Calu3 (cell line): ENCODE measurements at regions not wholly inside any gene's neighbourhood (a gene's known extent, or its start where the extent isn't known, plus 50 kb on each side); places are given as distances from the start of the nearest gene placed in this dataset.

ENCODE experiments used
- BruUV-seq: library from RNA; stranded (reverse); fragments of 400-500 nt; replicated peaks from 2 replicates; lab custom pipeline; 2021; lab: Mats Ljungman, UMichigan
- CTCF ChIA-PET: fragments of 300-600 bp; sonication (Branson Sonifier 250); formaldehyde crosslinking; loops from one replicate; lab custom pipeline; 2022; ENCODE audit warnings: antibody characterized with exemption; lab: Charles Lee
- DNase-seq: peaks from one replicate; pipeline ENCODE4 v3.0.0; 2022
- H3K27ac Mint-ChIP-seq: one replicate; pipeline ENCODE4 v1.8.0; 2022; ENCODE audit warnings: mixed read lengths; ENCODE audit not compliant: unreplicated experiment
- H3K27me3 Mint-ChIP-seq: one replicate; pipeline ENCODE4 v1.8.0; 2022; ENCODE audit warnings: mixed read lengths; ENCODE audit not compliant: unreplicated experiment
- H3K36me3 Mint-ChIP-seq: one replicate; pipeline ENCODE4 v1.8.0; 2022; ENCODE audit warnings: mild to moderate bottlenecking, moderate library complexity, mixed read lengths; ENCODE audit not compliant: insufficient read depth, unreplicated experiment
- H3K4me1 Mint-ChIP-seq: one replicate; pipeline ENCODE4 v1.8.0; 2022; ENCODE audit warnings: mild to moderate bottlenecking, low read depth, mixed read lengths; ENCODE audit not compliant: unreplicated experiment
- H3K4me3 Mint-ChIP-seq: one replicate; pipeline ENCODE4 v1.8.0; 2022; ENCODE audit warnings: mild to moderate bottlenecking, low read depth, moderate library complexity, mixed read lengths; ENCODE audit not compliant: unreplicated experiment
- H3K9me3 Mint-ChIP-seq: one replicate; pipeline ENCODE4 v1.8.0; 2022; ENCODE audit warnings: low read depth, mixed read lengths; ENCODE audit not compliant: unreplicated experiment
- CTCF ChIP-seq: fragments of 200-600 bp; IDR thresholded peaks from one replicate; pipeline ENCODE4 v1.8.0; 2022; ENCODE audit warnings: antibody characterized with exemption; ENCODE audit not compliant: unreplicated experiment
- intact Hi-C: fragments of 100-400 bp; cut with micrococcal nuclease; formaldehyde crosslinking; loops from one replicate; pipeline ENCODE4 v1.10.0; 2022; ENCODE audit not compliant: unreplicated experiment

GRCh38 chr2:88818381-88818780, 126.9 kb downstream of the RPIA start:
- no peak for DNase-seq
- H3K36me3 Mint-ChIP-seq = no peaks in the 10 kb centered on the region
- H3K27ac Mint-ChIP-seq = no peak overlapping the region
- H3K9me3 Mint-ChIP-seq = peaks cover 3% of the 10 kb centered on the region
- intact Hi-C loops = no loop called here
- H3K4me3 Mint-ChIP-seq = no peak overlapping the region
- no peak for TF ChIP-seq CTCF
- H3K27me3 Mint-ChIP-seq = peaks cover 38% of the 10 kb centered on the region
- H3K4me1 Mint-ChIP-seq = no peaks in the 10 kb centered on the region
- CTCF ChIA-PET = no interaction called here
- BruUV-seq = no TSS peak

GRCh38 chr2:88824951-88825350, 133.5 kb downstream of the RPIA start:
- peak; percentile 8 for DNase-seq
- Mint-ChIP-seq H3K4me1 (no peaks in the 10 kb centered on the region), H3K4me3 (no peak overlapping the region), H3K27me3 (peaks cover 81% of the 10 kb centered on the region), H3K9me3 (no peaks in the 10 kb centered on the region), H3K36me3 (no peaks in the 10 kb centered on the region), H3K27ac (no peak overlapping the region)
- no peak for TF ChIP-seq CTCF
- CTCF ChIA-PET = no interaction called here
- intact Hi-C loops = no loop called here
- BruUV-seq = no TSS peak

DNA sequence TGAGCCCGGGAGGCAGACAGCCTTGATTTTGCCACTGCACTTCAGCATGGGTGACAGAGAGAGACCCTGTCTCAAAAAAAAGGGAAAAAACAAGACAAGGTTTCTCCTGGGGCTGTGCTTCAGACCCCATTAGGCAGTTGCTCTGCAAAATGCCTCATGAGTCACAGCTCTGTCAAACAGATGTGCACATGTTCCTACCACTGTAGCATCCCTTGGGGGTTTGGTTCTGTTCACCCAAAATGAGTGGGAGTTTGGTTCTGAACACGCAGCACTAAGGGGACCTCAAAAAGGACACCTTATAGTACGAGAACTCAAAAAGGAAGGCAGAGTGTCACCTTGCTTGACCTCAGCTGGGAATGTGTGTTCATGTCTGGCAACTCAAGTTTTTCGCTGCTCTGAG, 134.9 kb downstream of the RPIA start:
- TF ChIP-seq CTCF = no peak
- H3K36me3 Mint-ChIP-seq = no peaks in the 10 kb centered on the region

GRCh38 chr2:88827821-88828220, 136.3 kb downstream of the RPIA start:
- no peaks in the 10 kb centered on the region for H3K9me3 Mint-ChIP-seq
- intact Hi-C loops = no loop called here
- no peaks in the 10 kb centered on the region for H3K4me1 Mint-ChIP-seq
- peaks cover 65% of the 10 kb centered on the region for H3K27me3 Mint-ChIP-seq
- no peaks in the 10 kb centered on the region for H3K36me3 Mint-ChIP-seq
- H3K4me3 Mint-ChIP-seq = no peak overlapping the region
- CTCF ChIA-PET = interaction anchor here (1.0 kb wide), 1 partner anchor 32 kb away, joined by 3 read pairs; no protein-coding TSS in a partner anchor
- no TSS peak for BruUV-seq
- no peak overlapping the region for H3K27ac Mint-ChIP-seq
- no peak for TF ChIP-seq CTCF
- DNase-seq = no peak

More for the DNA sequence above, 134.9 kb downstream of the RPIA start:
- intact Hi-C loops = no loop called here
- no peak overlapping the region for H3K4me3 Mint-ChIP-seq
- CTCF ChIA-PET = no interaction called here
- H3K4me1 Mint-ChIP-seq = no peaks in the 10 kb centered on the region
- H3K27ac Mint-ChIP-seq = no peak overlapping the region
- no peaks in the 10 kb centered on the region for H3K9me3 Mint-ChIP-seq
- H3K27me3 Mint-ChIP-seq = peaks cover 70% of the 10 kb centered on the region
- no TSS peak for BruUV-seq
- DNase-seq = no peak
